CD14-positive monocyte (primary cell): ENCODE measurements at regions not wholly inside any gene's neighbourhood (a gene's known extent, or its start where the extent isn't known, plus 50 kb on each side); places are given as distances from the start of the nearest gene placed in this dataset.

ENCODE experiments used
- DNase-seq, 3 donors: peaks; one replicate each; pipeline ENCODE4 v3.0.0-alpha.2; 2011 to 2022
- H2AFZ ChIP-seq: 2 replicates; pipeline ENCODE4 v1.6.0; 2012; ENCODE audit warnings: mild to moderate bottlenecking, low read depth, low read length, inconsistent platforms; ENCODE audit not compliant: insufficient read depth, poor library complexity, severe bottlenecking
- H3K27ac ChIP-seq, 2 donors: 1 replicate in 1 of 2; 2 replicates in 1 of 2; pipeline ENCODE4 v1.5.1; 2012 to 2013; ENCODE audit warnings: low read length in 2 of 2, control low read depth in 1 of 2, inconsistent platforms in 1 of 2, low read depth in 1 of 2, mild to moderate bottlenecking in 1 of 2
- H3K27me3 ChIP-seq, 2 donors: one replicate each; pipeline versions ENCODE4 v1.6.0 to v1.6.1; 2011 to 2013; ENCODE audit warnings: low read length in 2 of 2; ENCODE audit not compliant: control insufficient read depth in 2 of 2, insufficient read depth in 2 of 2
- H3K36me3 ChIP-seq, 2 donors: replicated peaks in 1 of 2; 1 replicate in 1 of 2; 2 replicates in 1 of 2; pipeline versions ENCODE4 v1.5.1 to v1.6.1; 2012 to 2013; ENCODE audit warnings: low read length in 2 of 2, control low read depth in 1 of 2, inconsistent platforms in 1 of 2, mild to moderate bottlenecking in 1 of 2; ENCODE audit not compliant: insufficient read depth in 2 of 2, control insufficient read depth in 1 of 2
- H3K4me1 ChIP-seq, 2 donors: 1 replicate in 1 of 2; 2 replicates in 1 of 2; pipeline versions ENCODE4 v1.5.1 to v1.6.1; 2012 to 2013; ENCODE audit warnings: low read length in 2 of 2, control low read depth in 1 of 2, inconsistent platforms in 1 of 2, mild to moderate bottlenecking in 1 of 2, moderate library complexity in 1 of 2; ENCODE audit not compliant: insufficient read depth in 2 of 2, control insufficient read depth in 1 of 2
- H3K4me2 ChIP-seq: replicated peaks from 2 replicates; pipeline ENCODE3; 2012; ENCODE audit warnings: low read length, moderate library complexity, mild to moderate bottlenecking; ENCODE audit not compliant: poor library complexity, severe bottlenecking; ENCODE audit errors: extremely low read depth
- H3K4me3 ChIP-seq, 3 experiments: fragments of 200-600 bp in 1 of 3; sonication (generic) in 1 of 3; replicated peaks in 1 of 3; 1 replicate in 2 of 3; 2 replicates in 1 of 3; pipeline ENCODE4 v1.5.1; 2011 to 2013; ENCODE audit warnings: low read length in 3 of 3, mild to moderate bottlenecking in 3 of 3, control low read depth in 2 of 3, low read depth in 2 of 3, inconsistent platforms in 1 of 3, moderate library complexity in 1 of 3
- H3K79me2 ChIP-seq: 2 replicates; pipeline ENCODE4 v1.6.0; 2012; ENCODE audit warnings: mild to moderate bottlenecking, control low read depth, inconsistent platforms, low read length, moderate library complexity; ENCODE audit not compliant: insufficient read depth
- H3K9ac ChIP-seq: 2 replicates; pipeline ENCODE4 v1.6.0; 2017; ENCODE audit warnings: low read length, mild to moderate bottlenecking; ENCODE audit not compliant: insufficient read depth, poor library complexity, severe bottlenecking
- H3K9me3 ChIP-seq, 2 donors: replicated peaks in 1 of 2; 1 replicate in 1 of 2; 2 replicates in 1 of 2; pipeline versions ENCODE4 v1.5.1 to v1.6.1; 2012 to 2013; ENCODE audit warnings: low read length in 2 of 2, control low read depth in 1 of 2; ENCODE audit not compliant: control insufficient read depth in 1 of 2, insufficient read depth in 1 of 2
- H4K20me1 ChIP-seq: 2 replicates; pipeline ENCODE4 v1.6.0; 2012; ENCODE audit warnings: mild to moderate bottlenecking, low read length, control low read depth, moderate library complexity; ENCODE audit not compliant: insufficient read depth
- H3K27ac Mint-ChIP-seq, 7 donors: one replicate each; pipeline ENCODE4 v1.8.0; 2020; ENCODE audit warnings: mild to moderate bottlenecking in 7 of 7, mixed read lengths in 7 of 7, moderate library complexity in 6 of 7, inconsistent platforms in 2 of 7
- H3K27me3 Mint-ChIP-seq, 3 donors: one replicate each; pipeline ENCODE4 v1.8.0; 2021 to 2022; ENCODE audit warnings: low read depth in 3 of 3, mild to moderate bottlenecking in 3 of 3, mixed read lengths in 3 of 3, moderate library complexity in 3 of 3, inconsistent platforms in 1 of 3
- H3K36me3 Mint-ChIP-seq, 2 donors: one replicate each; pipeline ENCODE4 v1.8.0; 2020; ENCODE audit warnings: mixed read lengths in 2 of 2, inconsistent platforms in 1 of 2, mild to moderate bottlenecking in 1 of 2
- H3K4me1 Mint-ChIP-seq: one replicate; pipeline ENCODE4 v1.8.0; 2020; ENCODE audit warnings: mild to moderate bottlenecking, mixed read lengths
- H3K4me3 Mint-ChIP-seq, 2 donors: one replicate each; pipeline ENCODE4 v1.8.0; 2020; ENCODE audit warnings: mild to moderate bottlenecking in 2 of 2, mixed read lengths in 2 of 2, moderate library complexity in 1 of 2
- H3K9me3 Mint-ChIP-seq, 7 donors: one replicate each; pipeline ENCODE4 v1.8.0; 2020 to 2022; ENCODE audit warnings: mixed read lengths in 7 of 7, mild to moderate bottlenecking in 6 of 7, moderate library complexity in 6 of 7, inconsistent platforms in 2 of 7
- WGBS: methylation state at CpG from one replicate; pipeline ENCODE4 v1.1.5; 2013; ENCODE audit warnings: missing lambda C conversion rate; ENCODE audit not compliant: insufficient coverage; 5-methylcytosine and 5-hydroxymethylcytosine counted together
- intact Hi-C, 2 donors: fragments of 100-400 bp; cut with micrococcal nuclease; formaldehyde crosslinking; loops; one replicate each; pipeline versions ENCODE4 v1.15.0 to v1.15.1; 2023
- TF ChIP-seq, protein P1 (sequence below): fragments of 200-600 bp; IDR thresholded peaks from one replicate; pipeline ENCODE4 v1.8.0; 2022; ENCODE audit warnings: antibody characterized with exemption, mild to moderate bottlenecking

DNA sequence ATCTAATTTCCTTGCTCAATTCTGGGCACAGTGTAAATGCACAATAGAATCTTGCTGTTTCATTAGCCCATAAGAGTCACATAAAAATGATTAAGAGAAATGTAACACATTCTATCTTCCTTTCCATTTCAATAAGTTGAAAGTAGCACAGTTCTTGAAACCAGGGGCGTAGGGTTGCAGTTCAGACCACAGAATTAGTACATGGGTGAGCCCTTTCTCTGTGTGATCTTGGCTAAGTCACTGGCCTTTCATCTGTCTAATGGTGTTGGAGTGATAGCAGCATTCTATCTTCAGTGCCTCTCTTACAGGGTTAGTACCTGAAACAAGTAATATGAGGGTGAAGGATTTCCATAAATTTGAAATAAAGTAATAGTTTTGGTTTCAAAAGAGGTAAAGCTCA, 445.3 kb upstream of the ZNF462 start:
- 89% methylated on average over 1 of the region's 1 CpG for whole genome bisulfite sequencing
- Mint-ChIP-seq H3K27ac (no peak overlapping the region), H3K4me1 (peaks cover 7% of the 10 kb centered on the region), H3K27me3 (peaks cover 0 to 2% (median 2%) of the 10 kb centered on the region in 3 donors), H3K36me3 (no peaks in the 10 kb centered on the region), H3K9me3 (peaks cover 0 to 7% (median 2%) of the 10 kb centered on the region in 7 donors), H3K4me3 (no peak overlapping the region)
- Histone ChIP-seq H3K4me2 (no peak overlapping the region), H3K79me2 (no peaks in the 10 kb centered on the region), H2AFZ (no peak overlapping the region), H3K9ac (no peak overlapping the region), H3K4me1 (no peaks in the 10 kb centered on the region), H3K27me3 (no peaks in the 10 kb centered on the region), H4K20me1 (no peaks in the 10 kb centered on the region), H3K36me3 (no peaks in the 10 kb centered on the region), H3K9me3 (peaks cover 0 to 3% of the 10 kb centered on the region in 2 donors), H3K27ac (no peak overlapping the region), H3K4me3 (no peak overlapping the region)
- no peak for DNase-seq
- TF ChIP-seq, protein P1, sequence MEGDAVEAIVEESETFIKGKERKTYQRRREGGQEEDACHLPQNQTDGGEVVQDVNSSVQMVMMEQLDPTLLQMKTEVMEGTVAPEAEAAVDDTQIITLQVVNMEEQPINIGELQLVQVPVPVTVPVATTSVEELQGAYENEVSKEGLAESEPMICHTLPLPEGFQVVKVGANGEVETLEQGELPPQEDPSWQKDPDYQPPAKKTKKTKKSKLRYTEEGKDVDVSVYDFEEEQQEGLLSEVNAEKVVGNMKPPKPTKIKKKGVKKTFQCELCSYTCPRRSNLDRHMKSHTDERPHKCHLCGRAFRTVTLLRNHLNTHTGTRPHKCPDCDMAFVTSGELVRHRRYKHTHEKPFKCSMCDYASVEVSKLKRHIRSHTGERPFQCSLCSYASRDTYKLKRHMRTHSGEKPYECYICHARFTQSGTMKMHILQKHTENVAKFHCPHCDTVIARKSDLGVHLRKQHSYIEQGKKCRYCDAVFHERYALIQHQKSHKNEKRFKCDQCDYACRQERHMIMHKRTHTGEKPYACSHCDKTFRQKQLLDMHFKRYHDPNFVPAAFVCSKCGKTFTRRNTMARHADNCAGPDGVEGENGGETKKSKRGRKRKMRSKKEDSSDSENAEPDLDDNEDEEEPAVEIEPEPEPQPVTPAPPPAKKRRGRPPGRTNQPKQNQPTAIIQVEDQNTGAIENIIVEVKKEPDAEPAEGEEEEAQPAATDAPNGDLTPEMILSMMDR = no peak
- intact Hi-C loops = no loop called here

GRCh38 chr9:106419829-106420228, 443.1 kb upstream of the ZNF462 start:
- H3K27ac Mint-ChIP-seq = no peak overlapping the region
- no peak overlapping the region for H3K4me3 ChIP-seq
- H3K36me3 Mint-ChIP-seq = no peaks in the 10 kb centered on the region
- no peak overlapping the region for H3K4me2 ChIP-seq
- no CpG with 5 or more reads among the region's 3 CpGs for WGBS
- DNase-seq = no peak
- H4K20me1 ChIP-seq = no peaks in the 10 kb centered on the region
- no peaks in the 10 kb centered on the region for H3K36me3 ChIP-seq
- peaks cover 0 to 2% (median 2%) of the 10 kb centered on the region in 3 donors for H3K27me3 Mint-ChIP-seq
- H3K79me2 ChIP-seq = no peaks in the 10 kb centered on the region
- no peaks in the 10 kb centered on the region for H3K27me3 ChIP-seq
- intact Hi-C loops = no loop called here
- H2AFZ ChIP-seq = no peak overlapping the region
- H3K27ac ChIP-seq = no peak overlapping the region
- peaks cover 0 to 3% of the 10 kb centered on the region in 2 donors for H3K9me3 ChIP-seq
- H3K9me3 Mint-ChIP-seq = peaks cover 0 to 7% (median 2%) of the 10 kb centered on the region in 7 donors
- peaks cover 7% of the 10 kb centered on the region for H3K4me1 Mint-ChIP-seq
- H3K4me3 Mint-ChIP-seq = no peak overlapping the region
- TF ChIP-seq, protein P1 = no peak
- H3K4me1 ChIP-seq = no peaks in the 10 kb centered on the region
- H3K9ac ChIP-seq = no peak overlapping the region
